Spleen (tissue), 11 donors: ENCODE measurements at regions not wholly inside any gene's neighbourhood (a gene's known extent, or its start where the extent isn't known, plus 50 kb on each side); places are given as distances from the start of the nearest gene placed in this dataset.
"Not testable (repeated sequence)": the region's sequence is repeated elsewhere in the genome, so short reads cannot be mapped to it uniquely, and the experiment has no call there.

Experiments
- DNase-seq: peaks from one replicate; pipeline ENCODE4 v3.0.0-alpha.2; 2020
- H3K27ac ChIP-seq, 8 donors: fragments of 200-600 bp; sonication (generic) in 7 of 8; 1 replicate in 4 of 8; 2 replicates in 4 of 8; pipeline versions ENCODE4 v1.5.0 to v1.8.0; 2016 to 2021; ENCODE audit warnings: inconsistent platforms in 4 of 8, mild to moderate bottlenecking in 4 of 8, moderate library complexity in 1 of 8
- H3K27me3 ChIP-seq, 7 donors: fragments of 200-600 bp; sonication (generic) in 6 of 7; replicated peaks in 1 of 7; 1 replicate in 4 of 7; 2 replicates in 3 of 7; pipeline versions ENCODE4 v1.5.0 to v1.8.0; 2016 to 2021; ENCODE audit warnings: inconsistent platforms in 3 of 7, mild to moderate bottlenecking in 1 of 7
- H3K36me3 ChIP-seq, 6 donors: fragments of 200-600 bp; sonication (generic) in 5 of 6; 1 replicate in 4 of 6; 2 replicates in 2 of 6; pipeline versions ENCODE4 v1.5.0 to v1.8.0; 2016 to 2021; ENCODE audit warnings: inconsistent platforms in 2 of 6
- H3K4me1 ChIP-seq, 6 donors: fragments of 200-600 bp; sonication (generic) in 5 of 6; 1 replicate in 3 of 6; 2 replicates in 3 of 6; pipeline versions ENCODE4 v1.5.0 to v1.8.0; 2016 to 2021; ENCODE audit warnings: inconsistent platforms in 3 of 6
- H3K4me3 ChIP-seq, 8 donors: fragments of 200-600 bp; sonication (generic) in 7 of 8; 1 replicate in 4 of 8; 2 replicates in 4 of 8; pipeline versions ENCODE4 v1.5.0 to v1.8.0; 2016 to 2021; ENCODE audit warnings: inconsistent platforms in 4 of 8, mild to moderate bottlenecking in 4 of 8, moderate library complexity in 2 of 8
- H3K9me3 ChIP-seq, 8 donors: fragments of 200-600 bp; sonication (generic) in 7 of 8; 1 replicate in 4 of 8; 2 replicates in 4 of 8; pipeline versions ENCODE4 v1.5.0 to v1.8.0; 2016 to 2021; ENCODE audit warnings: inconsistent platforms in 4 of 8
- POLR2A ChIP-seq, 3 donors: fragments of 450-650 bp; IDR thresholded peaks; one replicate each; pipeline ENCODE4 v1.5.1; 2017; ENCODE audit warnings: antibody characterized with exemption in 3 of 3, mild to moderate bottlenecking in 1 of 3
- POLR2AphosphoS5 ChIP-seq, 3 donors: sonication (generic); formaldehyde crosslinking; IDR thresholded peaks; one replicate each; pipeline ENCODE4 v1.5.1; 2017; ENCODE audit warnings: antibody characterized with exemption in 3 of 3
- WGBS, 5 donors: extraction: QIAGEN DNeasy Blood & Tissue Kit in 3 of 5; methylation state at CpG; one replicate each; pipeline versions ENCODE4 v1.1.5 to v1.1.7; 2013 to 2018; 5-methylcytosine and 5-hydroxymethylcytosine counted together
- intact Hi-C: fragments of 100-400 bp; cut with DNase I; formaldehyde crosslinking; loops from one replicate; pipeline ENCODE4 v1.15.0; 2023; ENCODE audit warnings: low total_unique reads
- TF ChIP-seq, protein P1 (sequence below), 11 experiments: fragments of 200-600 bp in 7 of 11; fragments of 450-650 bp in 4 of 11; sonication (generic) in 4 of 11; IDR thresholded peaks in 8 of 11; conservative IDR thresholded peaks in 3 of 11; 1 replicate in 7 of 11; 2 replicates in 4 of 11; pipeline versions ENCODE4 v1.4.0 to v1.8.0; 2016 to 2021; ENCODE audit warnings: antibody characterized with exemption in 11 of 11, inconsistent platforms in 4 of 11, mild to moderate bottlenecking in 1 of 11
- donor health status: healthy with polysubstance abuse.
- donor health status: DM: no; HTN: no; CAD: no; lungs with moderate emphysema.
- donor health status: DM: no; HTN: no; CAD: no.
- donor health status: Bipolar disorder and iron deficiency.
- donor health status: healthy.
- donor health status: DM: no; HTN: no; CAD: no.
- donor health status: DM: yes; HTN: yes; CAD: no.

GRCh38 chr5:50301756-50302155 is 139.3 kb downstream of the EMB start:
- Histone ChIP-seq H3K4me1 (peaks cover 0 to 3% (median 0%) of the 10 kb centered on the region in 6 donors), H3K4me3 (no peak overlapping the region), H3K36me3 (no peaks in the 10 kb centered on the region), H3K27ac (no peak overlapping the region), H3K9me3 (peaks cover 0 to 7% (median 0%) of the 10 kb centered on the region in 8 donors), H3K27me3 (no peaks in the 10 kb centered on the region)
- TF ChIP-seq, protein P1, sequence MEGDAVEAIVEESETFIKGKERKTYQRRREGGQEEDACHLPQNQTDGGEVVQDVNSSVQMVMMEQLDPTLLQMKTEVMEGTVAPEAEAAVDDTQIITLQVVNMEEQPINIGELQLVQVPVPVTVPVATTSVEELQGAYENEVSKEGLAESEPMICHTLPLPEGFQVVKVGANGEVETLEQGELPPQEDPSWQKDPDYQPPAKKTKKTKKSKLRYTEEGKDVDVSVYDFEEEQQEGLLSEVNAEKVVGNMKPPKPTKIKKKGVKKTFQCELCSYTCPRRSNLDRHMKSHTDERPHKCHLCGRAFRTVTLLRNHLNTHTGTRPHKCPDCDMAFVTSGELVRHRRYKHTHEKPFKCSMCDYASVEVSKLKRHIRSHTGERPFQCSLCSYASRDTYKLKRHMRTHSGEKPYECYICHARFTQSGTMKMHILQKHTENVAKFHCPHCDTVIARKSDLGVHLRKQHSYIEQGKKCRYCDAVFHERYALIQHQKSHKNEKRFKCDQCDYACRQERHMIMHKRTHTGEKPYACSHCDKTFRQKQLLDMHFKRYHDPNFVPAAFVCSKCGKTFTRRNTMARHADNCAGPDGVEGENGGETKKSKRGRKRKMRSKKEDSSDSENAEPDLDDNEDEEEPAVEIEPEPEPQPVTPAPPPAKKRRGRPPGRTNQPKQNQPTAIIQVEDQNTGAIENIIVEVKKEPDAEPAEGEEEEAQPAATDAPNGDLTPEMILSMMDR (IDR thresholded peaks at IDR 0.05 in 8 of 11, conservative IDR thresholded peaks at IDR 0.05 in 3 of 11) = no peak
- TF ChIP-seq POLR2A (IDR thresholded peaks at IDR 0.05) (no peak), POLR2AphosphoS5 (IDR thresholded peaks at IDR 0.05) (no peak)
- intact Hi-C loops = no loop called here
- WGBS, 5 donors = 33 to 40% (median 35%) methylated on average over 1 of the region's 1 CpG
- DNase-seq = no peak

DNA sequence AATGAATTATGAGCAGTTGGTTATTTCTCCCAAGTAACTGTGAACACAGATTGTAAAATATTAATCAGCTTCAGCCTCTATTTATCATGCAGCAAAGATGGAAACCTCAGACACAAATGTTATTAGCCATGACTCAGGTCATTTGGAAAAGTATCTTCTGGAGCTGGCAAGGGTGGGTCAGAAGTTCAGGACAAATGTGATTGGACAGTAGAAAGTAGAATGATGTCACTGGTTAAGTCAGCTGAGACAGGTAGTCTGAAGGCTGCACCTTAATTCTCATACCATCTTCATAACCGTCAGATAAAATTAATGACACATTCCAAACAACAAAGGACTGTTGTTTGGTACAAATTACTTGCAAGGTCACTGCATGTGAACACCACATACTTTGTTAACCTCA is 140.2 kb downstream of the EMB start:
- Histone ChIP-seq H3K27ac (no peak overlapping the region), H3K36me3 (no peaks in the 10 kb centered on the region), H3K4me3 (no peak overlapping the region), H3K4me1 (peaks cover 0 to under 1% (median 0%) of the 10 kb centered on the region in 6 donors), H3K27me3 (no peaks in the 10 kb centered on the region), H3K9me3 (peaks cover 0 to 5% (median 0%) of the 10 kb centered on the region in 8 donors)
- intact Hi-C loops = no loop called here
- 65 to 90% (median 77%) methylated on average over 1 of the region's 1 CpG for WGBS, 5 donors
- DNase-seq = no peak
- TF ChIP-seq, protein P1 (IDR thresholded peaks at IDR 0.05 in 8 of 11, conservative IDR thresholded peaks at IDR 0.05 in 3 of 11) = no peak
- no peak for TF ChIP-seq POLR2A (IDR thresholded peaks at IDR 0.05)
- no peak for TF ChIP-seq POLR2AphosphoS5 (IDR thresholded peaks at IDR 0.05)

DNA sequence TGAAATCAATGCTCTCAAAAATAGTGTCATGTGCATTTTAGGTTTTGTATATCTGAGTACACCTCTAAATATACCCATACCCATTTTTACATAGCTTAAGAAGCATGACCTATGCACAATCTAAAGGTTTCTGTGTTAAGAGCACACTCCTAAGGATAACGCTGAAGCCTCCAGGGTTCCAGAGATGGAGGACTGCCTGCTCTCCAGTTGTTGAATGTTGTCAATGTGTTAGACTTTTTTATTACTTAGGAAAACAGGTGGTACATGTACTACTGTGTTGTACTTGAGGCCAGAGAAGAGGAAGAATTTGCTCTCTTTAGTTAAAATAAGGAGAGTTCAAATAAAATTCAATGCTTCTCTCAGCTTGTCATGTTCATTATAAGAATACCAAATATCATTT is 141.2 kb downstream of the EMB start:
- WGBS, 5 donors = 70 to 87% (median 74%) methylated on average over 1 of the region's 1 CpG
- no peak for DNase-seq
- TF ChIP-seq POLR2AphosphoS5 (IDR thresholded peaks at IDR 0.05) (no peak), POLR2A (IDR thresholded peaks at IDR 0.05) (no peak)
- TF ChIP-seq, protein P1 (IDR thresholded peaks at IDR 0.05 in 8 of 11, conservative IDR thresholded peaks at IDR 0.05 in 3 of 11) = no peak
- no peak overlapping the region for H3K4me3 ChIP-seq
- H3K27me3 ChIP-seq = no peaks in the 10 kb centered on the region
- H3K9me3 ChIP-seq = peaks cover 0 to 7% (median 0%) of the 10 kb centered on the region in 8 donors
- no peaks in the 10 kb centered on the region for H3K4me1 ChIP-seq
- intact Hi-C loops = no loop called here
- no peak overlapping the region for H3K27ac ChIP-seq
- no peaks in the 10 kb centered on the region for H3K36me3 ChIP-seq

DNA sequence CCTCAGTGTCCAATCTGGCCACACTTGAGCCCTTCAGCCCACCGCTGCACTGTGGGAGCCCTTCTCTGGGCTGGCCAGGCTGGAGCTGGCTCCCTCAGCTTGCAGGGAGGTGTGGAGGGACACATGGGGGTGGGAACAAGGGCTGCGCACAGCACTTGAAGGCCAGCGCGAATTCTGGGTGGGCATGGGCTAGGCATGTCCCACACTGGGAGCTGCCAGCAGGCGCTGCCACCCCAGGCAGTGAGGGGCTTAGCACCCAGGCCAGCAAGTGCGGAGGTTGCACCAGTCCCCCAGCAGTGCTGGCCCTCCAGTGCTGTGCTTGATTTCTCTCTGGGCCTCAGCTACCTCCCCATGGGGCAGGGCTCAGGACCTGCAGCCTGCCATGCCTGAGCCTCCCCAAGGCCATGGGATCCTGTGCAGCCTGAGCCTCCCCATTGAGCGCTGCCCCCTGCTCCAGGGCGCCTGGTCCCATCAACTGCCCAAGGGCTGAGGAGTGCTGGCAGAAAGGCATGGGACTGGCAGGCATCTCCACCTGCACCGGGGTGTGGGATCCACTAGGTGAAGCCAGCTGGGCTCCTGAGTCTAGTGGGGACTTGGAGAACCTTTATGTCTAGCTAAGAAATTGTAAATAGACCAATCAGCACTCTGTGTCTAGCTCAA is 148.2 kb downstream of the EMB start:
- TF ChIP-seq, protein P1 (IDR thresholded peaks at IDR 0.05 in 8 of 11, conservative IDR thresholded peaks at IDR 0.05 in 3 of 11) = no peak
- TF ChIP-seq POLR2A (IDR thresholded peaks at IDR 0.05) (no peak), POLR2AphosphoS5 (IDR thresholded peaks at IDR 0.05) (no peak)
- peak; percentile 71 for DNase-seq
- intact Hi-C loops = no loop called here
- H3K36me3 ChIP-seq = no peaks in the 10 kb centered on the region
- WGBS, 5 donors = 72 to 87% (median 76%) methylated on average over 4 to 9 of the region's 9 CpGs
- no peak overlapping the region for H3K27ac ChIP-seq
- H3K27me3 ChIP-seq = peaks cover 0 to 4% (median 0%) of the 10 kb centered on the region in 7 donors
- H3K4me3 ChIP-seq = no peak overlapping the region
- H3K9me3 ChIP-seq = peaks cover 0 to 15% (median 1%) of the 10 kb centered on the region in 8 donors
- H3K4me1 ChIP-seq = no peaks in the 10 kb centered on the region

DNA sequence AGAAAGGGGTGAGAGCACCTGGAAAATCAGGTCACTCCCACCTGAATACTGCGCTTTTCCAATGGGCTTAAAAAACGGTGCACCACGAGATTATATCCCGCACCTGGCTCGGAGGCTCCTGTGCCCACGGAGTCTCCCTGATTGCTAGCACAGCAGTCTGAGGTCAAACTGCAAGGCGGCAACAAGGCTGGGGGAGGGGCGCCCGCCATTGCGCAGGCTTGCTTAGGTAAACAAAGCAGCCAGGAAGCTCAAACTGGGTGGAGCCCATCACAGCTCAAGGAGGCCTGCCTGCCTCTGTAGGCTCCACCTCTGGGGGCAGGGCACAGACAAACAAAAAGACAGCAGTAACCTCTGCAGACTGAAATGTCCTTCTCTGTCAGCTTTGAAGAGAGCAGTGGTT is 160.6 kb downstream of the EMB start:
- H3K27ac ChIP-seq, H3K27me3 ChIP-seq, DNase-seq, H3K36me3 ChIP-seq, intact Hi-C loops, H3K4me3 ChIP-seq, H3K4me1 ChIP-seq: not testable (repeated sequence)
- WGBS, 5 donors = 75 to 91% (median 87%) methylated on average over 9 to 10 of the region's 10 CpGs
- H3K9me3 ChIP-seq = peaks cover 0 to 35% (median 12%) of the 10 kb centered on the region in 8 donors
